ENCODE measurements at regions not wholly inside any gene's neighbourhood (a gene's known extent, or its start where the extent isn't known, plus 50 kb on each side); places are given as distances from the start of the nearest gene placed in this dataset.

- no peak for DNase-seq (ENCODE audit: low read depth in 4 of 4, low spot score in 3 of 4)
Observed at GRCh38 chr22:48895831-48896765, 931.6 kb downstream of the BRD1 start.

DNA sequence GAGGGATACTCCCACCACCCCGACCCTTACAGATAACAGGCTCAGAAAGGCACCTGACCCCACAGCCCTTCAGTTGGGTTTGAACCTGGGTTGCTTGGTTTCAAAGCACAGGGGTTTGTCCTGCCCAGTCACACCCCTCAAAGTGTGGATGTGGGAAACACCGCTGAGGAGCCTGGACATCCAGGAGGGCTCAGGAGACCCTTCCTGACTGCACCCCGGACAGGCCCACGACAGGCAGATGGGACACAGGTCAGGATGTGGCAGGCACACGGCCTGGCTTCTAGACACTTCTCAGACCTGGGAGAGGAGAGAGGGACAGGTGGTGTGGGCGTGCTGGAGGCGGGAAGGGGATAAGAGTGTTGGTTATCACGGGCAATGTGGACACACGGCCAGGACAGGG, 932.3 kb downstream of the BRD1 start:
- DNase-seq (ENCODE audit: low read depth in 4 of 4, low spot score in 3 of 4): no peak

DNA sequence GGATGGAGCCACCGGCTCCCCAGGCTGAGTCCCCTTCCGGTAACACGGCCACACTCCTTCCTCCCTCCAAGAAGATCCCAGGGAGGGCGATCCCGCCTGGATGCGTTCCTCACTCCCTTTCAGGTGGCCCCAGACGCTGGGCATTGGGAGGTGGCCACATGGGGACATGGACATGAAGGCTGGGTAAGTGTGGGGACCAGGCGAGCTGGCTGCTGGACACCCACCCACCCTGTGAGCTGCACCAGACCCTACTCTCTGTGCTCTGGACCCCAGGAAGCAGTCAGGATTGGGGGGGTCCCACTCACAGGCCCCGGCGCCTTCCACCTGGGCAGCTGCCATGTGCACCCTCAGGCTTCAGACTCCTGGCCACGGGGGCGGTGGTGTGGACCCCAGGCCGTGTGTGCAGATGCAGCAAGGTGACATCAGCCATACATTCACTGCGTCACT, 932.8 kb downstream of the BRD1 start:
- DNase-seq (ENCODE audit: low read depth in 4 of 4, low spot score in 3 of 4): no peak

DNA sequence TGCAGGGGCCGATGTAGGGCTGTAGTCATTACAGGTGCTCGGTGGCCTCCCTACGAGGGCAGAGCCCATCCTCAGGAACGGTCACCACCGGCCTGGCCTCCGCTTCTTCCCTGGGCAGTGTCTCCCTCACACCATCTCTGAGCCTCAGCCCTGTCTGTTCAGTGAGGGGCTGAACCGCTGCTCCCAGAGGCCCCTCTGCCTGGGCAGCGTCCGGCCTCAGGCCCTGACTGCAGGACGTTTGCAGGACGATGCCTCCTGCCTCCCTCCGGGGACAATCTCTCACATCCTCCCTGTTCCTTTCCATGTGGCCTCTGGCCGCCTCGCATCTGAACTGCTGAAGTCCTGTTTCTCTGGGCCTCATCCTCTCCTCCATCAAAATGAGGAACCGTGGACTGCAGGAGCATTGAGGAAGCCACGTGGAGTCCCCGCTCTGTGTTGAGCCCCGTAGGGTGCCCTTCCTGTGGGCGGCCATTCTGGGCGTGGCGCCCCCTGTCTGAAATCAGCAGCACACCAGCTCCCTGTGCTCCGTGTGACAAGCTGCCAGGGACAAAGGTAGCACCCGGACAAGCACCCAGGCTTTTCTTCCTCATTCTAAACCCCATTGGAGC, 933.5 kb downstream of the BRD1 start:
- DNase-seq (ENCODE audit: low read depth in 4 of 4, low spot score in 3 of 4): no peak

DNA sequence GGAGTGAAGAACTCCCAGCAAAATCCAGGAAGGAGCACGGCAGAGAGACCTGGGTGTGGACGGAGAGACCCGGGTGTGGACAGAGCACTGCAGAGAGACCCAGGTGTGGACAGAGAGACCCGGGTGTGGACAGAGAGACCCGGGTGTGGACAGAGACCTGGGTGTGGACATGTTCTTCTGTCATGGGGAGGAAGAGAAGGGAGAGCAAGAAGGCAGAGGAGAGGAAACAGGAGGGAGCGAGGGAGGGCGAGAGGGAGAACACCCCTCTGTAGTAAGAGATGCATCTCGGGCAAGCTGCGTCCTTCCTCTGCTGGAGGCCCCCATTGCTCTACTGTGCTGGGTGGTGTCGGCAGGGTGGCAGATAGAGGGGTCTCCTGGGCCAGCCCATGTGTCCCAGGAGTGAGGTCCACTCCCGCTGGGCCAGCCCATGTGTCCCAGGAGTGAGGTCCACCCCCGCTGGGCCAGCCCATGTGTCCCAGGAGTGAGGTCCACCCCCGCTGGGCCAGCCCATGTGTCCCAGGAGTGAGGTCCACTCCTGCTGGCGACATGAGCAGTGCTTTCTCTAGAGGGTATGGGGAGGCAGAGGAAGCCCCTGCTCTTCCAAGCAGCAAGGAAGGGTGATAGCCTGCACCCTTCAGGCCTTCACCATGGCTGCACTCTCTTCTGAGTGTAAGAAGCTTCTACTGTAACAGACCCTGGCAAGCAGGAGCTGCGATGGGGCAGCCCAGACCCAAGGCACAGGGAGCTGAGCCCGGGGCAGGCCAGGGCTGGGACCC, 934.2 kb downstream of the BRD1 start:
- no peak for DNase-seq (ENCODE audit: low read depth in 4 of 4, low spot score in 3 of 4)

GRCh38 chr22:48892578-48893287, 934.9 kb downstream of the BRD1 start:
- no peak for DNase-seq (ENCODE audit: low read depth in 4 of 4, low spot score in 3 of 4)

DNA sequence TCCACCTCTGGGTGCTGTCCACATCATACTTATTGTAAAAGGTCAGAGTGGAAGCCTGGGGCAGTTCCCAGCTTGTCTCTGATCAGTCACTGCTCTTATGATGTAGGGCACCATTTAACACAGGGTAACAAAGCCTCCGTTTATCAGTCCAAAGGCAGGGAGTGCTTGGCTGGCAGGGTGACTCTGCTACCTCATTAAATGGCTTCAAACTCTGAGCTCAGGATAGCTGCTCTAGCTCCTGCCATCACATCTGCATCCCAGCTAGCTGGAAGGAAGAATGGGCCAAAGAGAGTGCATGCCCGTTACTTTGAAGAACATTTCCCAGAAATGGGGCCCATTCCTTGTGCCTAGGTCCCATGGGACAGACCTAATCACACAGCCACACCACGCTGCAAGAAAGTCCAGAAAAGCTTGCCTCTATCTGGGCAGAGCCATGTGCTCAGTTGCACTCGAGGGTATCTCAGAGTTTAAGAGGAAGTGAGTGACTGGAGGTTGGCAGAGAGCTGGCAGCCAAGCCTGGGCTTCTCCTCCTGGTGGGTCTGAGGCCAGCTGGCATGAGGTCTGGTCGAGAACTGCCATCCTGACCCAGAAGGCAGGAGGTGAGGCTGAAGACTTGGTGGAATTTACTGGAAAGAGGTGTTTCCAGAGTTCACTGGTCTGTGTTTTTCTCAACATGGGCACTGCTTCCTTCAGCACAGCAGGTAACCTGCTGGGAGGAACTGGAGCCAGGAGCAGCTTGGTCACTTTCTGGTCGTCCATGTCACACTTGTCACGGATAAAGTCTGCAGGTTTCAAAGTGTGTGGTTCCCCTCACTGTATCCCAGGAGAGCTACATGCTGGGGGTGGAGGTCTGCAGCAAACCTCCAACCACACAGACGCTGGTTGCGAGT, 935.7 kb downstream of the BRD1 start:
- no peak for DNase-seq (ENCODE audit: low read depth in 4 of 4, low spot score in 3 of 4)

DNA sequence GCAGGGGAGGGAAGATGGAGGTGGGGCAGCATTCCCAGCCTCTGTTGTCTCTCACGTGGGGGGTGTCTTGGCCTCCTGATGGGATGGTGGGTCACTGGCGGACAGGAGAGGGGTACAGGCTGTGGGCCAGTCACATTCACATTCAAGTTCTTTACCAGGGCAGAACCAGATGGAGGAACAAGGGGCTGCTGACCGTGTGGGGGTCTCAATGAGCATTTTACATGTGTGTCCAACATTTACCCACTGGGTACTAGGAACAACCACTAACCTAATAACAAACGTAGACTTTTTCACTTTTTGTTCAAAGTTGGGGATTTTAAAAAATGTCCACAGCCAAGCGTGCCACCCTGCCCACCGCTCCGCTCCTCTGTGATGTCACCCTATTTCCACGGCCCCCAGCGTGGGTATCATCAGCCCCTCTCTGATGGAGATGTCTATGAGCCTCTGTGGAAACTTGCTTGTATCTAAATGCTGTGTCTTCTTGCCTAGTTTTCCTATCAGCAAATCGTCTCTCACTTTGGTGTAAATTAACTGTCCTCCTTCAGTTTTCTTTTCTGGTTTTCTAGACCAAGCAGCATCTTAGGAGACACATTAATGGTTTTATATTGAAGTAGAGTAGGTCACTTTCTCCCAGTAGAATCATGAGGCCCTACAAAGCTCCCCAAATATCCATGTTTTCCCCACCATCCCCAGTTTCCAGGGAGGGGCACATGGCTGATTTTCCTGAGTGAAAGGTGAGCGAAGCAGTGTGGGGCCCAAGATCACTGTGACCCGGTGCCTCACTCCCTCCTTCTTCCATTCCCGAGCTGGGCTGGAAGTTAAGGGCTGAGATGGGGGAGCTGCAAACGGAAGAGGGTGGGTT, 936.7 kb downstream of the BRD1 start:
- DNase-seq (ENCODE audit: low read depth in 4 of 4, low spot score in 3 of 4): no peak

GRCh38 chr22:48889887-48890692, 937.6 kb downstream of the BRD1 start:
- DNase-seq (ENCODE audit: low read depth in 4 of 4, low spot score in 3 of 4): no peak

- no peak for DNase-seq (ENCODE audit: low read depth in 4 of 4, low spot score in 3 of 4)
Observed at GRCh38 chr22:48889209-48889830, 938.4 kb downstream of the BRD1 start.

DNA sequence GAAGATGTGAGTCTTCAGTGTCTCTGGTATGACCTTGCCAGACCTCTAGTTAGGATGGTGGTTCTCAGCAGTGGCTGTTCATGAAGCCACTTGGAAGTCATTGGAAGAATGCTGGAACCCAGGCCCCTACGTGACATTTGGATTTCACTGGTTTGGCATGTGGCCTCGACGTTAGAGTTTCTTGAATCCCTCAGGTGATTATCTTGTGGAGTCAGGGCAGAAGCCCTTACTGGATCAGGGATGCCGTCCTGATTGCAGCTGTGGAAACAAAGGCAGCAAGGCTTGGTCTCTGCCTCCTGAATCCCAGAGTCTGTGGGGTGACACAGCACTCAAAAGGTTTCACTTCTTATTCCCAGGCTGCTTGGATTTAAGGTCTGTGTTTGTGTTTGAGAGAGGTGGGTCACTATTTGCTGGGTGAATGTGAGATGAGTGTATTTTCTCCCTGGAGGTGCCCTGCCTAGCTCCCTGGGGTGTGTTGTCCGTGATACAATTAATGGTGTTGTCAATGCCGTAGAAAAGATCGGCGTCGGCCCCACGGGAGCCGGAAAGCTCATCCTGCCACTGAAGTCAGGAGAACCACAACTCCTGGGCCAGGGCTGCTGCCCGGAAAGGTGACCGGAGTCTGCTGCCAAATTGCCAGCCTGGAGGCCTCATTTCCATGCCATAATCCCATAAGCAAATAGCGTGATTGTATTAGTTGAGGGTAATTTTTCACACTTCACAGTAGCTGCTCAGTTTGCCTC, 939.0 kb downstream of the BRD1 start:
- no peak for DNase-seq (ENCODE audit: low read depth in 4 of 4, low spot score in 3 of 4)

DNA sequence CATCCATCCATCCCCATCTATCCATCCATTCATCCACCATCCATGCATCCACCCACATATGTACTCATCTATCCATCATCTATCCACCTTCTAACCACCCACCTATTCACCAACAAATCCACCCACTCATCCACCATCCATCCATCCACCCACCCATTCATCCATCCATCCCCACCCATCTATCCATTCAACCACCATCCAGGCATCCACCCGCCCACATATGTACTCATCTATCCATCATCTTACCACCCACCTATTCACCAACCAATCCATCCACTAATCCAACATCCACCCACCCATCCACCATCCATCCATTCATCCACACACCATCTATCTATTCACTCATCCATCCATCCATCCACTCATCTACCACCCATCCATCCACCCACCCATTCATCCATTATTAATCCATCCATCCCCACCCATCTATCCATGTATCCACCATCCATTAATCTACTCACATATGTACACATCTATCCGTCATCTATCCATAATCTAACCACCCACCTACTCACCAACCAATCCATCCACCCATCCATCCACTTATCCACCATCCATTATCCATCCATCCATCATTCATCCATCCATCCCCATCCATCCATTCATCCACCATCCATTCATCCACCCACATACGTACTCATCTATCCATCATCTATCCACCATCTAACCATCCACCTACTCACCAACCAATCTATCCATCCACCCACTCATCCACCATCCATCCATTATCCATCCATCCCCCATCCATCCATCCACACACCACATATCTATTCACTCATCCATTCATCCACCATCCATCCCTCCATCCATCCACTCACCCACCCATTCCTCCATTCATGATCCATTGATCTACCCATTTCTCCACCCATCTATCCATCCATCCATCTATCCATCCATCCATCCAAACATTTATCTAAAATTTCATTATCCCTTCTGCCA, 940.0 kb downstream of the BRD1 start:
- no peak for DNase-seq (ENCODE audit: low read depth in 4 of 4, low spot score in 3 of 4)

DNA sequence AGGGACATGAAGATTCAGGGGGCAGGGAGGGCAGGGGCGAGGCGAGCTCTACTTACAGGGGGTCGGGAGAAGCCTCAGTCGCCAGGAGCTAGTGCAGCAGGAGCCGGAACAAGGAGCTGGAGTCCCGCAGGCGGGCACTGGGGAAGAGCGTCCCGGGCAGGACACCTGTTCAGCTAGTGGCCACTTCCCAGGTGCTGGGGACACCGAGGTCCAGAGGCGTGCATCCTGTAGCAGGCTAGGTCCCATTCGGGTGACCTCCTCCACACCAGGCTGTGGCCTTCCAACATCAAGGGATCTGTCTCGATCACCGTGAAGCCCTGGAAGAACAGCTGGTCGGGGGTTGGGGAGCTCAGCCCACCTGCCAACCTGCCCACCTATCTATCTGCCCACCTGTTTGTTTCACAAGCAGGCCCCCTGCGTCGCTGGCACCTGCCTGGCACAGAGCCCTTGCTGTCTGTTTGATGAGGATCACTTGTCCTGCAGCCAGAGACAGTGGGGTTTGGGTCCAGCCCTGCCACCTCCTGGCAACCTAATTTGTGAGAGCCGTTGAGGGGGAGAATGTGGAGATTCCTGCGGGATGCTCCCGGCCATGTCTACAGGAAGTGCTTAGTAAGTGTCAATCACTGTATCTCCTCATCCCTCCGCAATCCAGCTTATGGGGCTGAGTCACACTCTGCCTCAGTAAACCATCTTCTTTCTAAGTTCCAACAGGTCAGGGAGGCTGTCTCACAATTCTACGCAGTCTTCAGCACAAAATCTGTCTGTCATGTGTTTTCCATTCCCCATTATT, 940.9 kb downstream of the BRD1 start:
- DNase-seq (ENCODE audit: low read depth in 4 of 4, low spot score in 3 of 4): no peak

DNA sequence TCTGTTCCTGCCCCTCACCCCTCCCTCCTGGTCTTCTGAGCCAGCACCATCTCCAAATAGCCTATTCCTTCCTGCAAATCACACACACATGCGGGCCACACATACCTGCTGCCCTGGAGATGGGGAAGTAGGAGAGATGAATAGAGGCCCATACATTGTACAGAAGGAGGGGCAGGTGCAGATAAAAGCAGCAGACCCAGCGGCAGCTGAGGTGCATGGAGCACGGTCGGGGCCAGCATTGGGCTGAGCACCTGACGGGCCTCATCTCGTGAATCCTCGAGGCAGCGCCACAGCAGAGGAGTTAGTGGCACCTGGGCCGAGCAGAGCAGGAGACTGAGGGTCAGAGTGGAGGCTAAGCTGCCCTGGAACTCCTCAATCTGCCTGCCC, 941.8 kb downstream of the BRD1 start:
- DNase-seq (ENCODE audit: low read depth in 4 of 4, low spot score in 3 of 4): no peak
